GM03348 (cell line): ENCODE measurements at regions not wholly inside any gene's neighbourhood (a gene's known extent, or its start where the extent isn't known, plus 50 kb on each side); places are given as distances from the start of the nearest gene placed in this dataset.
"Not testable (repeated sequence)": the region's sequence is repeated elsewhere in the genome, so short reads cannot be mapped to it uniquely, and the experiment has no call there.

Experiments used
- DNase-seq: peaks from one replicate; pipeline ENCODE4 v3.0.0; 2012; ENCODE audit warnings: low spot score

- no peak for DNase-seq
These were observed 426.7 kb upstream of the ARX start for GRCh38 chrX:25442499-25442898.

- DNase-seq, result no peak
These were observed 417.5 kb upstream of the ARX start for GRCh38 chrX:25433307-25433706.

GRCh38 chrX:25432396-25432795, 416.6 kb upstream of the ARX start:
- no peak for DNase-seq

- no peak for DNase-seq
These were observed 412.2 kb upstream of the ARX start for GRCh38 chrX:25427873-25428555.

GRCh38 chrX:25404163-25404562, 388.4 kb upstream of the ARX start:
- DNase-seq, result not testable (repeated sequence)

GRCh38 chrX:25389266-25389665, 373.5 kb upstream of the ARX start:
- DNase-seq, result no peak

- no peak for DNase-seq
These were observed 367.4 kb upstream of the ARX start for GRCh38 chrX:25383196-25383595.

- DNase-seq, result no peak
These were observed 340.7 kb upstream of the ARX start for GRCh38 chrX:25356456-25356855.

- no peak for DNase-seq
These were observed 328.6 kb upstream of the ARX start for GRCh38 chrX:25344161-25344936.

GRCh38 chrX:25343060-25343459, 327.3 kb upstream of the ARX start:
- no peak for DNase-seq

GRCh38 chrX:25337841-25338240, 322.1 kb upstream of the ARX start:
- DNase-seq, result no peak

GRCh38 chrX:25300994-25301393, 285.2 kb upstream of the ARX start:
- DNase-seq, result no peak

- no peak for DNase-seq
These were observed 281.1 kb upstream of the ARX start for GRCh38 chrX:25296850-25297249.

GRCh38 chrX:25295466-25295865, 279.7 kb upstream of the ARX start:
- no peak for DNase-seq

- no peak for DNase-seq
These were observed 274.4 kb upstream of the ARX start for GRCh38 chrX:25290132-25290531.

- no peak for DNase-seq
These were observed 272.9 kb upstream of the ARX start for GRCh38 chrX:25288676-25289075.

GRCh38 chrX:25287521-25287920, 271.8 kb upstream of the ARX start:
- no peak for DNase-seq

- DNase-seq, result no peak
These were observed 269.8 kb upstream of the ARX start for GRCh38 chrX:25285598-25285997.

GRCh38 chrX:25279510-25279909, 263.7 kb upstream of the ARX start:
- no peak for DNase-seq

GRCh38 chrX:25278341-25278740, 262.6 kb upstream of the ARX start:
- no peak for DNase-seq

- no peak for DNase-seq
These were observed 261.8 kb upstream of the ARX start for GRCh38 chrX:25277574-25277973.

GRCh38 chrX:25275159-25275558, 259.4 kb upstream of the ARX start:
- DNase-seq, result no peak

GRCh38 chrX:25241461-25241860, 225.7 kb upstream of the ARX start:
- DNase-seq, result no peak

GRCh38 chrX:25226151-25226550, 210.4 kb upstream of the ARX start:
- no peak for DNase-seq
